GM12875 (cell line): ENCODE measurements at regions not wholly inside any gene's neighbourhood (a gene's known extent, or its start where the extent isn't known, plus 50 kb on each side); places are given as distances from the start of the nearest gene placed in this dataset.

Experiments used
- H3K4me3 ChIP-seq: one replicate; pipeline ENCODE4 v1.5.1; 2011; ENCODE audit warnings: low read depth, low read length, control low read depth
- TF ChIP-seq, protein P1 (sequence below): IDR thresholded peaks from 2 replicates; pipeline ENCODE4 v1.5.1; 2011; ENCODE audit warnings: low read depth, mild to moderate bottlenecking, control low read depth, inconsistent platforms, low read length, moderate library complexity, borderline replicate concordance; ENCODE audit not compliant: insufficient read depth

DNA sequence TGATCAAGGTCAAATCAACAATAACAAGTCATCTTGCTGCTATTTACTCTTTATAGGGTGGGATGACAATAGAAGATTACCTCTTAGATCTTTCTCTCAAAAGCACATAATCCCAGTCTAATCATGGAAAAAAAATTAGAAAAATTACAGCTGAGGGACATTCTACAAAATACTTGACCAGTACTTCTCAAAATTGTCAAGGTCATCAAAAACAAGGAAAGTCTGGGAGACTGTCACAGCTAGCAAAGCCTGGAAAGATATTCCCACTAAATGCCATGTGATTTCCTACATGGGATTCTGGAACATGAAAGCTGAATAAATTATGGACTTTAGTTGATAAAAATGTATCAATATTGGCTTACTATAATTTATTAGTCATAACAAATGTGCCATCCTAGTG, 276.2 kb downstream of the RNF144A start:
- H3K4me3 ChIP-seq = no peak overlapping the region
- TF ChIP-seq, protein P1, sequence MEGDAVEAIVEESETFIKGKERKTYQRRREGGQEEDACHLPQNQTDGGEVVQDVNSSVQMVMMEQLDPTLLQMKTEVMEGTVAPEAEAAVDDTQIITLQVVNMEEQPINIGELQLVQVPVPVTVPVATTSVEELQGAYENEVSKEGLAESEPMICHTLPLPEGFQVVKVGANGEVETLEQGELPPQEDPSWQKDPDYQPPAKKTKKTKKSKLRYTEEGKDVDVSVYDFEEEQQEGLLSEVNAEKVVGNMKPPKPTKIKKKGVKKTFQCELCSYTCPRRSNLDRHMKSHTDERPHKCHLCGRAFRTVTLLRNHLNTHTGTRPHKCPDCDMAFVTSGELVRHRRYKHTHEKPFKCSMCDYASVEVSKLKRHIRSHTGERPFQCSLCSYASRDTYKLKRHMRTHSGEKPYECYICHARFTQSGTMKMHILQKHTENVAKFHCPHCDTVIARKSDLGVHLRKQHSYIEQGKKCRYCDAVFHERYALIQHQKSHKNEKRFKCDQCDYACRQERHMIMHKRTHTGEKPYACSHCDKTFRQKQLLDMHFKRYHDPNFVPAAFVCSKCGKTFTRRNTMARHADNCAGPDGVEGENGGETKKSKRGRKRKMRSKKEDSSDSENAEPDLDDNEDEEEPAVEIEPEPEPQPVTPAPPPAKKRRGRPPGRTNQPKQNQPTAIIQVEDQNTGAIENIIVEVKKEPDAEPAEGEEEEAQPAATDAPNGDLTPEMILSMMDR = no peak

DNA sequence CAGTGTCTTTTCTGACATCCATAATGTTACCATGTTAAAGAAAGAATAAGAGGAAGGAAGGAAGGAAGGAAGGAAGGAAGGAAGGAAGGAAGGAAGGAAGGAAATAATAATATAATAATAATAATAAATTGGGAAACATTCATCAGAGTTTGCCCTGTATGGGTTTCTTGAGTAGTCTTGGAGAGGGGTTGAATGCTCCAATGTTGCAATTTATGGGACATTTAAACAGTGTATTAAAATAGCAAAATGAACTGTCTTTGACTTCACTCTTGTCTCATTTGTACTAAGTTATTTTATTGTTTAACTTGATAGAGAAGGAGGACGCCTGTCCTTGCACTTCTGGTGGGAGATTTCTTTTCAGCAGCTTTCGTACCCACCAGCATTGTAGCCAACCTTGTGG, 277.7 kb downstream of the RNF144A start:
- TF ChIP-seq, protein P1 = no peak

DNA sequence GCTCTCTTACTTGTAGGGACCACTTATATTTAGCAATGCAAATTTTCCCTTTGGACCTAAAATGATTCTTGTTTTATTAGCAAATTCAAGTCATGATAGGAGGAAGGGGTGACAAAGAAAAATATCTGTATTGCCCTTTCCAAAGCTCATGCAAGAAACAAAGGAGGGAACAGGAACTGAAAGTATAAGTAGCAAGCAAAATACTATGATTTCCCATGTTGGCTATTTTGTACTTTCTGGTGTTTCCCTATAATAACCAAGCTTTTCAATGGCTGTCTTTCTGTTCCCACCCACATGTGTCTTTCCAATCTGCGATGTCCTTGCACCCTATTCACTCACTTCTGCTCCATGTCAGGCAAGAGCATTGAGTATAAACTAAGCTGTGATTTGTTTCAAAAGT, 279.7 kb downstream of the RNF144A start:
- TF ChIP-seq, protein P1 = no peak
- H3K4me3 ChIP-seq = no peak overlapping the region

More for the DNA sequence above, 277.7 kb downstream of the RNF144A start:
- no peak overlapping the region for H3K4me3 ChIP-seq

DNA sequence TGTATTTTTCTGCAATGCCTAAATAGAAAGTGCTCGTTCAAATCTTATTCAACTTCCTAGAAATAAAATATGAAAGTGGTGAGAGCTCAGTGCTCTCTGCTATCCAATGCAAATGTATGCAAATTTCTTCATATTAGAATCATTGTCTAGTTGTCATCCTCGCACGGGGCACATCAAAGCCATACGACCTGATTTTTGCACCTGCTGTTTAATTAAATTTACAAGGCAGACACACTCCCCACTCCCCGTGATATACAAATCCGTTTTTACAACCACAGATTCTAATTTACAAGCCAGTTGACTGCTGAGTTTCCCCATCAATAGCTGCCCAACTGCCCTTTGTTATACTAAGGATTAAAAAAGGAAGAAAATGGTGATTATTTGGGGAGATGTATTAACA, 284.6 kb downstream of the RNF144A start:
- TF ChIP-seq, protein P1 = no peak
- no peak overlapping the region for H3K4me3 ChIP-seq

DNA sequence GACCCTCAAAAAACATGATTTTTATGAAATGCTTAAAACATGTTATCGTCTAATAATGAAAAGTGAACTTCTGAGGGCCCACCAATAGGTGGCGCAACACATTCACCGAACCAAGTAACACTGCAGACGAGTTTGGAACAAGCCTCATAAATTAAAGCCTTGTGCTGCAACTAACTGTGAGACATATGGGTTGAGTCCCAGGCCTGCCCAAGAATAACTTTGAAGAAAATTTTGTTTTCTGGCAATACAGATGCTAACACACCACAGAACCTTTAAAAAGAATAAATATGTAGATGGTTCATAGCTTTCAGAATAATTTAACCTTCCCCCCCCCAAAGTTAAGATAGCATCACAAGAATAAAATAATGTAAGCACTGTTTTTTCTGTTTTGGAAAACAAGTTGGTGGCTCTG, 285.9 kb downstream of the RNF144A start:
- TF ChIP-seq, protein P1 = peak; percentile 83
- H3K4me3 ChIP-seq = no peak overlapping the region

DNA sequence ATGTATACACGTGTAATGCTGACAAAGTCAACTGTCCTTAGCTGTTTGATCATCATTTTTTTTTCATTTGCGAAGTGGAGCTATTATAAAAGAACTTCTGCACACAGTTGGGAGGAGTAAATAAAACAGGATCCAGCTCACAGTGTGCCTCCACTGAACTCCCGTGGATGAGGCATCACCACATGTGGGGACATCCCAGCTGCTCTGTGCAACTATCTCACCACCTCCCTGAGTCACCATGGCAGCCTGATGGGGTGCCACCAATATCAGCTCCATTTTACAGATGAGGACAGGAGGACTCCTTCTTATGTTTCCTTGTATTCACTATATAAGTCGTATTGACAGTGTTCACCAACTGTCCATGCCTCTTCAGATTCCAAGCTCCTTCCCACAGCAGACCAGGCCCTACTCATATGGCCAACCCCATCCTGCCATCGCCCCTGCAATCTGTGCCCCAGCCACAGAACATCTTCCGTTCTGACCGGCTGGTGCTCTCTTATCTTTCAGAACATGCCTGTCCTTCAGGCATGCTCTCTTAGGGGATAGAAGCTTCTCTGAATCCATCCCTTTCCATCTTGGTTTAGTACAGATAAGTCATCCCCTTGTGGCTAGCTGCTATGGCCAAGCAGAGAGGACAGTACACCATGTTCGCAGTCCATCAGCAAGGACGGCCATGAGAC, 288.1 kb downstream of the RNF144A start:
- TF ChIP-seq, protein P1 = no peak
- H3K4me3 ChIP-seq = no peak overlapping the region

DNA sequence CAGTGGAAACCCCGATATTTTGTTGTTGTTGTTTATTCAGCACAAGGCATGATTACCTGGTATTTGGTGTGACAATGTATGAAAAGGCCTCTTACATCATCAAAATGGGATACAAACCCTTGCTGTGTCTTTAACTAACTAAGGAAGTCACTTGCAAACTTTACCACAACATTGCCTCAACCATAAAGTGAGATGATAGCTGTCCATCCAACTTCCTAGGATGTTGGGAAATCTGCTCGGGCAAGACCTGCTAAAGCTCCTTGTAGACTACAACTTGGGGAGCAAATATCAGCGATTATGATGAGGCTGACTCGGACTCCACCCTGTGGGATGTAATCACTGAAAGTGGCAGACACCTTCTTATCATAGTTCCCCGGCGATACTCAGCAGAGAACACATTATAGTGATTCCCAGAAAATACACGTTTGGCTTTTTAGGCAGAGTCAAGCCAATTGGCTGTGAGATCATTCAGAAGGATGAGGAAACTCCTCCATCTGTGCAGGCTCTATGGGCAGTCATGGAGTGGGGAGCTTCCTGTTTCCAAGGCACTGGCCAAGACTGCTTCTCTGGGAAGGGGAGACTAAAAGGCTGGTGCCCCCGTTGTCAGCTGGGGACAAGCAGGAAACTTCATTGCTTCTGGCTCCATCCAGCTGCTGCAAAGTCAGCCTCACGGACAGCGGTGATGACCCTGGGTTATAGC, 289.0 kb downstream of the RNF144A start:
- TF ChIP-seq, protein P1 = no peak
- H3K4me3 ChIP-seq = no peak overlapping the region
